DMS53 treated with DMSO at 0.1 percent for 48 hours (cell line): ENCODE measurements at regions not wholly inside any gene's neighbourhood (a gene's known extent, or its start where the extent isn't known, plus 50 kb on each side); places are given as distances from the start of the nearest gene placed in this dataset.
"Not testable (repeated sequence)": the region's sequence is repeated elsewhere in the genome, so short reads cannot be mapped to it uniquely, and the experiment has no call there.

Source experiments
- DNase-seq: peaks from one replicate; lab custom pipeline; 2025; ENCODE audit not compliant: unreplicated experiment; lab: John Stamatoyannopoulos, UW

GRCh38 chrX:65610481-65610880 is 57.0 kb upstream of the MSN start:
- no peak for DNase-seq

GRCh38 chrX:65610040-65610439 is 57.4 kb upstream of the MSN start:
- no peak for DNase-seq

GRCh38 chrX:65609237-65609636 is 58.2 kb upstream of the MSN start:
- DNase-seq, result no peak

GRCh38 chrX:65608026-65608425 is 59.4 kb upstream of the MSN start:
- no peak for DNase-seq

DNA sequence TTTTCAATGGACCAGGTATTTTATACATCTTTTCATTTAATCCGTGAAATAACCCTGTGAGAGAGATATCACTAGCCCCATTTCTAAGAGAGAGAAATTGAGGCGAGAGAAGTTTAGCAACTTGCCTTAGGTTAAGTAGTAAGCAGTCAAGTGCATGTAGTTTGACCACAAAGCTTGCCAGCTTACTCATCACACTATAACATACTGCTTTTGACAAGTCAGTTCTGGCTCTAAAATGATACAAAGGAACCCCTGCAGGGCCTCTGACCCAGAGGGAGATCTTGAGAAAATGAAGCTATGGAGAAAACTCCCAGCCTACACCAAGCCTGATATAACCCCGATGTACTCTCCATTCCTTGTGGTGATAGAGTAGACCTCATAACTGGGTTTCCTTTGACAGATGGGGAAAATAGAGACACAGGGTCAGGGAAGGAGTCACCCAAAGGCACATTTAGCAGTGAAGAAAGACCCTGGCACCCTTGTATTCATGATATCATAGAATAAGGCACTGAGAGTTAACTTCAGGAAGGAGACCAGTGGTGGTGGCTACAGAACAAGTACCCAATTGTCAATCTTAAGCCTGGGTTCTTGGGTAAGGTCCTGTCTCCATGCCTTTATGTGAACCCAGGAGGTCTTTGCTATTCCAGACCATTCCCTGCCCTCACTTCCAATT is 60.2 kb upstream of the MSN start:
- no peak for DNase-seq

DNA sequence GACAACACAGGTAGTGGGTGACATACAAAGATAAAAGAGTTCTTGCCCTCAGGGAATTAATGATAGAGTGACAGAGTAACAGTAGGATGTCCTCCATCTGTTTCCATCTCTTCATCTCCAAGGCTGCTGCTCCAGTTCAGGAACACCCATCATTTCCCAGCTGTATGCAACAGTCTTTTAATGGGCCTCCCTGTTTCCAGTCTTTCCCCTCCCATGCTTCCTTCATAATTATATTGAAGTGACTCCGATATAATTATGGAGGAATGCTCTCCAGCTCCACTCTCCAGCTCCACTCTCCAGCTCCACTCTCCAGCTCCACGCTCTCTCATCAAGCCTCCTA is 65.3 kb upstream of the MSN start:
- no peak for DNase-seq

DNA sequence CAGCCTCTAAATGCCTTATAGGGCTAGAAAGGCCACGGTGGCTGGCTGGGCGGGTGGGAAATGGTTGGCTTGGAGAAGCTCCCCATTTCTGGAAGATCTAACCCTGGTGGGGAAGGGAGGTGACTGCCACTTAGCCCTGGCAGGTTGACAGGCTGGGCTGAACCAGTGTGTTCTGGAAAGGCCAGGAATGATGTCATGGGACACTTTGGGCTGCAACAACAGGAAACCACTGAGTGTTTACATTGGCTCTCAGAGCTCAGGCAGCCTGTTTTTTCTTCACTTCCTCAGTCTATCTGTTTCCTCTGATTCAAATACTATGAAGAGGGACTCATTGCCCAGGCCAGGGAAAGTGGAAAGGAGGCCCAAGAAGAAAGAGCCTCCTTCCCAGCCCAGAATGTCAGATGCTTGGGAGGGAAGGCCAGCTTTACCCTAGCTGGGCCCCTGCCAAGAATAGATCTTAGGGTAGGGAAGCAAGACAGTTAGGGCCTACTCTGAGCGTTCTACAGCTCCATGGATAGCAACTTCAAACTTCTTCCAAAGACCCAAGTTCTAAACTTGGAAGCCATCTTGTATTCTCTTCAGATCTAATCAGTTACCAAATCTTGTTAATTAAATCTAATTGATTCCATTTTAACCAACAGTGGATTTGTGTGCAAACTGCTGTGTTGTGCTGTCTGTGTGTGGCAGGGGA is 65.8 kb upstream of the MSN start:
- DNase-seq, result peak; percentile 92

DNA sequence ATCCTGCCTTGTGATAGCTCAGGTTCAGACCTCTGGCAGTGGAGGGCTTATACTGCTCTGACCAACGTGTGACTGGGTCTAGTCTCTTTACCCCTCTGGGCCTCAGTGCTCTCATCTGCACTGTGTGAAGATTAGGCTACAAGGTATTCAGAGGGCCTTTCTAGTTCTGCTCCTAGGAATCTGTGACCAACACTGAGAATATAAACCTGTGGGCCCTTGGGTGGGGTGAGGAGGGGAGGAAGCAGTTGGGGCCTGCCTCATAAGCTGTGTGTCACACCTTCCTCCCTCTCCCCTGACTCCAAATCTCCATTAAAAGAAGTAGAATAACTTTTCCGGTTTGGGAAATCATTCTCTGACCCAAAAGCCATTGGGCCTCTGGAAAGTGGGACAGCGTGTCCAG is 66.3 kb upstream of the MSN start:
- no peak for DNase-seq

DNA sequence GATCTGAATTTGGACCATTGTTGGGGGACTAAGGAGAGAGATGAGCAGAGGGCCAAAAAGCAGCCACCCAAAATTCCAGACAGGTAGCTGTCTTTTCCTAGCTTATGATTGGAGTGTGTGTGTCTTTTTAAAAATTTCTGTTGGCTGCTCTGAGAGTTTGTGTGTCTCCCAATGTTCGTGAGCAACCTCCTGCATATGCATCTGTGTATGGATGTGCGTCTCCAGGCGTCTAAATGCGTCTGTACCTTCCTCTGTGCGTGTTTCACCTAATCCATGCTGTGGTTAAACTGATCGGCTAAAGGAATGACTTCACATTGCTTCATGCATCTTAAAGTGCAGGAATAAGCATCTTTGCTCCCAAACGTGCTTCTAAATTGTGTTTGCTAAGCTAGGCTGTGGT is 65.5 kb upstream of the LAS1L start:
- DNase-seq, result no peak

DNA sequence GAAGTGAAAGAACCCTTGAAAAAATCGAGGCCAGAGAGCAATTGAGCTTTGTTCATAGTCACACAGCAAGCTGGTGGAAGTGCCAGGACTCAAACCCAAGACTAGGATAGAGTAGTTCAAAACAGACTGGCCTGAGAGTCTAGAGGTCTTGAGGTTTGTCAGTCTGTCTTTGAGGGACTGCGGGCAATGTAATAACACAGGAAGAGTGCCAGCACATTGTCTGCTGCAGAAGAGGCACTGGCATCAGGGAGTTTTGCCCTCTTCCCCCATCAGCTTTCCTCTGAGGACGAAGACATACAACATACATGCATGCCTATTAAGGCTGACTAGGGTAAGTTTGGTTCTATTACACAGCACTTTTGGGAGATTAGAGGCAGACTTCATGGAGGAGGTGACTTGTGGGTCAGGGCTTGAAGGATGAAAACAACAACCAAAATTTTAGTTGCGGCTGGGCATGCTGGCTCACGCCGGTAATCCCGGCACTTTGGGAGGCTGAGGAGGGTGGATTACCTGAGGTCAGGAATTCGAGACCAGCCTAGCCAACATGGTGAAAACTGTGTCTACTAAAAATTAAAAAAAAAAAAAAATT is 64.1 kb upstream of the LAS1L start:
- DNase-seq, result no peak

DNA sequence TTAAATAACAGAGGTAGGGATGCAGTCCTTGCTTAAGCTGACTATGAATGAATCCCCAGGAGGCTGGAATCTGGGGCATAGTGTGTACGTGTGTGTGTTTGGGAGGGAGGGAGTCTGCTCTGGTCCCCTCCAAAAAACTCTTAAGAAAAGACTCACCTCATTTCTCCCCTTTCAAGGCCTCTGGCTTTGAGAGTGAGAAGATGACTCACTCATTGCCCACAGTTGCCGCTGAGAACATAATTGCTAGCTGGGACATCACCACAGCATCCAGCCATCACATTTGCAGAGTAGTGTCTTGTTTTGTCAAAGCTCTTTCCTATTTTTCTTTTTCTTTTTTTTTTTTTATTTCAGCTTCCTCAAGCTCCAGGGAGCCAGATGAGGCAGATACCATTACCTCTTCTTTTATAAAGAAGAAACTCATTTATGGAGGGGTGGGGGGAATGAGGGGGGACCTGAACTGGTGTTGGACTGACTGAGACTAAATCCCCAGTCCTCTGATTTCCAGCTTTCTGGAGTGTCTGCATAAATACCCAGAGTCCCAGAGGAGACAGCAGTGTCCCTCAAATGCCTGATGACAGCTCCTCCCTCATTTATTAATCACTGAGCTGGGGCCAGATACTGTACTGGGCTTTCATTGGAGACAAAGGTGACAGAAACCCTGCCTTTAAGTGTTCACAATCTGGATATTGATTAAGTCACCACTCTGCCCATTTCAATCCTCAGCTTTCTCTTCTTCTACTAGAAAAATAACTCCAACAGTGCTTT is 61.9 kb upstream of the LAS1L start:
- DNase-seq, result no peak

DNA sequence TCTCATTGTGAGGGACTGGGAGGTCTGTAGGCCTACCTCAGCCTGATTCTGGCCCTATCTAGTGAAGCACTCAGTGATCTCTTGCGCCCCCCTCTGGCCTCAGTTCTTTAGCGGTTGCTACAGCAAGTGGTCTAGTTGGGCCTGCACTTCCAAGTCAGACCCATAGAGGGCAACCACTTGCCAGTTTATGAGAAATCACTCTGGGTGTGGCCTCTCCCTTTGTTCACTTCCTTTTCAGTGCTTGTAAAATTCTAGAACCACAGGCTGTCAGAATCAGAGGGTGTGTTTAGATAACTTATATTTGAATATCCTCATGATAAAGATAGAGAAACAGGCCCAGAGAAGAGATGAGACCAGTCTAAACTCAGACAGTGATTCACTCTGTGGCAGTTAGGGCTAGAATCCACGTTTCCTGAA is 60.9 kb upstream of the LAS1L start:
- DNase-seq, result peak; percentile 80

DNA sequence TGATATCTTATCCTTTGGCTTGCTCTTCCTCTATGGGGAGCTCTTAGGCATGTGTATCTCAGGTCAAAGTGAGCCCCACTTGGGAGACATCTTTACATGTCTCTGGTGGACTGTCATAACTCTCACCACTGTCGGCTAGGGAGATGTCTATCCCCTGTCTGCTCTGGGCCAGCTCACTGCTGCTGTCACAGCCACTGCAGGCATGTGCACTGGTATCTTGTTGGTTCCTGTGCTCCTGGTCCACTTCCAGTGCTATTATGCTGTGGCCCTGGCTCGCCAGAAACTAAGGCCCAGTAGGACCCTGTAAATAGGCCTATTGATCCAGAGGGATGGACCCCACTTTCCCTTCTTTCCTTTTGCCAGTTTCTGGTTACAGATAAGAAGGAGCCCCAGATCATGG is 56.6 kb upstream of the LAS1L start:
- DNase-seq, result no peak

GRCh38 chrX:65589304-65589703 is 54.7 kb upstream of the LAS1L start:
- DNase-seq, result no peak

DNA sequence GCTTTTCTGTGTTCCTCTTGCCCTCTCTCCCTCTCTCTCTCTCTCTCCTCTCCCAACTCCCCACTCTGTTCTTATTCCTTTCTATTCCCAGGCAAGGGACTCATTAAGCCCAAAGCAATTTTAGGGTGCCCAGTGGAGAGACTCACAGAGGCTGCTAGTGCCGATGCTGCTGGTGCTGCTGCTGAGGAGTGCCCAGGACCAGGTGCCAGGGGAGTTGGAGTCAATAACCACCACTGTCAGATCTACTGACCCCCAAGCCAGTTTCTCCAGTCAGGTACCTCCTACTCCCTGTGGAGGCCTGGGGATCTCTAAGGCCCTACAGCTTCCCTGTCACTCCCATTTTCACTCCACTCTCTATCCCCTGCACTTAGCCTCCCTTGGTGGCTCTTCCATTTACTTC is 54.2 kb upstream of the LAS1L start:
- DNase-seq, result no peak

- no peak for DNase-seq
These were observed 53.3 kb upstream of the LAS1L start for GRCh38 chrX:65587616-65588526.

- no peak for DNase-seq
These were observed 51.9 kb upstream of the LAS1L start for GRCh38 chrX:65586491-65586890.

- DNase-seq, result not testable (repeated sequence)
These were observed 50.6 kb upstream of the LAS1L start for GRCh38 chrX:65585226-65585625.
